Natural killer cell (primary cell): ENCODE measurements at regions not wholly inside any gene's neighbourhood (a gene's known extent, or its start where the extent isn't known, plus 50 kb on each side); places are given as distances from the start of the nearest gene placed in this dataset.

ENCODE experiments used
- ATAC-seq, 3 donors: fragments of 150-1000 bp in 2 of 3; fragments of 200-7000 bp in 1 of 3; cut with Tn5 transposase; 1 replicate in 1 of 3; 2 replicates in 2 of 3; pipeline ENCODE4 v1.10.0; 2021; ENCODE audit warnings: mild to moderate bottlenecking in 2 of 3, moderate library complexity in 2 of 3
- DNase-seq, 2 donors: peaks; one replicate each; pipeline versions ENCODE4 v3.0.0 to v3.0.0-alpha.2; 2013 to 2021; ENCODE audit warnings: mixed read lengths in 1 of 2
- H3K27ac ChIP-seq: one replicate; pipeline ENCODE4 v1.5.1; 2013; ENCODE audit warnings: mild to moderate bottlenecking, low read length
- H3K27me3 ChIP-seq: one replicate; pipeline ENCODE4 v1.6.1; 2013; ENCODE audit warnings: low read length; ENCODE audit not compliant: control insufficient read depth, insufficient read depth
- H3K36me3 ChIP-seq: one replicate; pipeline ENCODE4 v1.6.1; 2013; ENCODE audit warnings: low read length; ENCODE audit not compliant: control insufficient read depth, insufficient read depth
- H3K4me1 ChIP-seq: one replicate; pipeline ENCODE4 v1.6.1; 2013; ENCODE audit warnings: low read length; ENCODE audit not compliant: control insufficient read depth, insufficient read depth
- H3K4me3 ChIP-seq: one replicate; pipeline ENCODE4 v1.5.1; 2013; ENCODE audit warnings: low read length
- H3K9me3 ChIP-seq: one replicate; pipeline ENCODE4 v1.6.1; 2013; ENCODE audit warnings: low read length; ENCODE audit not compliant: control insufficient read depth, insufficient read depth
- H3K27ac Mint-ChIP-seq, 2 donors: one replicate each; pipeline ENCODE4 v1.8.0; 2022; ENCODE audit warnings: mild to moderate bottlenecking in 2 of 2, mixed read lengths in 2 of 2, moderate library complexity in 1 of 2
- H3K27me3 Mint-ChIP-seq, 2 donors: one replicate each; pipeline ENCODE4 v1.8.0; 2022; ENCODE audit warnings: low read depth in 2 of 2, mixed read lengths in 2 of 2
- H3K36me3 Mint-ChIP-seq: one replicate; pipeline ENCODE4 v1.8.0; 2022; ENCODE audit warnings: mixed read lengths
- H3K4me1 Mint-ChIP-seq, 2 donors: one replicate each; pipeline ENCODE4 v1.8.0; 2022; ENCODE audit warnings: mixed read lengths in 2 of 2
- H3K4me3 Mint-ChIP-seq: one replicate; pipeline ENCODE4 v1.8.0; 2022; ENCODE audit warnings: mild to moderate bottlenecking, moderate library complexity, mixed read lengths
- H3K9me3 Mint-ChIP-seq, 2 donors: one replicate each; pipeline ENCODE4 v1.8.0; 2022; ENCODE audit warnings: mixed read lengths in 2 of 2
- WGBS: methylation state at CpG from one replicate; pipeline ENCODE4 v1.1.7; 2013; ENCODE audit warnings: missing lambda C conversion rate; ENCODE audit not compliant: insufficient coverage; 5-methylcytosine and 5-hydroxymethylcytosine counted together
- intact Hi-C: fragments of 100-400 bp; cut with micrococcal nuclease; formaldehyde crosslinking; loops from one replicate; pipeline ENCODE4 v1.14.2; 2022
- TF ChIP-seq, protein P1 (sequence below): fragments of 200-600 bp; IDR thresholded peaks from one replicate; pipeline ENCODE4 v1.8.0; 2022; ENCODE audit warnings: antibody characterized with exemption

- WGBS, result 80% methylated on average over 1 of the region's 2 CpGs
- TF ChIP-seq, protein P1, sequence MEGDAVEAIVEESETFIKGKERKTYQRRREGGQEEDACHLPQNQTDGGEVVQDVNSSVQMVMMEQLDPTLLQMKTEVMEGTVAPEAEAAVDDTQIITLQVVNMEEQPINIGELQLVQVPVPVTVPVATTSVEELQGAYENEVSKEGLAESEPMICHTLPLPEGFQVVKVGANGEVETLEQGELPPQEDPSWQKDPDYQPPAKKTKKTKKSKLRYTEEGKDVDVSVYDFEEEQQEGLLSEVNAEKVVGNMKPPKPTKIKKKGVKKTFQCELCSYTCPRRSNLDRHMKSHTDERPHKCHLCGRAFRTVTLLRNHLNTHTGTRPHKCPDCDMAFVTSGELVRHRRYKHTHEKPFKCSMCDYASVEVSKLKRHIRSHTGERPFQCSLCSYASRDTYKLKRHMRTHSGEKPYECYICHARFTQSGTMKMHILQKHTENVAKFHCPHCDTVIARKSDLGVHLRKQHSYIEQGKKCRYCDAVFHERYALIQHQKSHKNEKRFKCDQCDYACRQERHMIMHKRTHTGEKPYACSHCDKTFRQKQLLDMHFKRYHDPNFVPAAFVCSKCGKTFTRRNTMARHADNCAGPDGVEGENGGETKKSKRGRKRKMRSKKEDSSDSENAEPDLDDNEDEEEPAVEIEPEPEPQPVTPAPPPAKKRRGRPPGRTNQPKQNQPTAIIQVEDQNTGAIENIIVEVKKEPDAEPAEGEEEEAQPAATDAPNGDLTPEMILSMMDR, result no peak
These were observed 590.4 kb downstream of the PDCD6IP start for GRCh38 chr3:34388830-34389229.

GRCh38 chr3:34394978-34395748 is 596.7 kb downstream of the PDCD6IP start:
- Mint-ChIP-seq H3K9me3 (peaks cover 0 to 5% of the 10 kb centered on the region in 2 donors), H3K36me3 (no peaks in the 10 kb centered on the region), H3K4me3 (no peak overlapping the region), H3K27ac (no peak overlapping the region), H3K4me1 (no peaks in the 10 kb centered on the region), H3K27me3 (no peaks in the 10 kb centered on the region)
- Histone ChIP-seq H3K4me1 (no peaks in the 10 kb centered on the region), H3K27me3 (no peaks in the 10 kb centered on the region), H3K9me3 (peaks cover 6% of the 10 kb centered on the region), H3K27ac (no peak overlapping the region), H3K4me3 (no peak overlapping the region), H3K36me3 (no peaks in the 10 kb centered on the region)
- TF ChIP-seq, protein P1, result no peak
- DNase-seq, result no peak
- ATAC-seq, result no peak
- intact Hi-C loops, result no loop called here
- 95% methylated on average over 2 of the region's 2 CpGs for WGBS

More at GRCh38 chr3:34388830-34389229, 590.4 kb downstream of the PDCD6IP start:
- H3K4me3 ChIP-seq, result no peak overlapping the region
- no peak overlapping the region for H3K27ac ChIP-seq
- H3K9me3 ChIP-seq, result no peaks in the 10 kb centered on the region
- peaks cover 0 to 4% of the 10 kb centered on the region in 2 donors for H3K9me3 Mint-ChIP-seq
- ATAC-seq (no peak), DNase-seq (no peak)
- H3K4me1 ChIP-seq, result no peaks in the 10 kb centered on the region
- H3K27ac Mint-ChIP-seq, result no peak overlapping the region
- H3K27me3 ChIP-seq, result no peaks in the 10 kb centered on the region
- no peaks in the 10 kb centered on the region for H3K36me3 ChIP-seq
- intact Hi-C loops, result no loop called here
- H3K4me3 Mint-ChIP-seq, result no peak overlapping the region
- no peaks in the 10 kb centered on the region for H3K4me1 Mint-ChIP-seq
- no peaks in the 10 kb centered on the region for H3K27me3 Mint-ChIP-seq
- H3K36me3 Mint-ChIP-seq, result no peaks in the 10 kb centered on the region

- Mint-ChIP-seq H3K4me1 (no peaks in the 10 kb centered on the region), H3K4me3 (no peak overlapping the region), H3K27me3 (no peaks in the 10 kb centered on the region), H3K9me3 (peaks cover 0 to 10% of the 10 kb centered on the region in 2 donors), H3K36me3 (no peaks in the 10 kb centered on the region), H3K27ac (no peak overlapping the region)
- Histone ChIP-seq H3K4me1 (no peaks in the 10 kb centered on the region), H3K27me3 (no peaks in the 10 kb centered on the region), H3K27ac (no peak overlapping the region), H3K9me3 (peaks cover 6% of the 10 kb centered on the region), H3K4me3 (no peak overlapping the region), H3K36me3 (no peaks in the 10 kb centered on the region)
- 78% methylated on average over 1 of the region's 1 CpG for whole genome bisulfite sequencing
- ATAC-seq, result no peak
- TF ChIP-seq, protein P1, result no peak
- DNase-seq, result no peak
- intact Hi-C loops, result no loop called here
These were observed 597.9 kb downstream of the PDCD6IP start for GRCh38 chr3:34396288-34396687.

GRCh38 chr3:34396956-34397355 is 598.5 kb downstream of the PDCD6IP start:
- ATAC-seq (no peak), DNase-seq (no peak)
- Histone ChIP-seq H3K4me3 (no peak overlapping the region), H3K36me3 (no peaks in the 10 kb centered on the region), H3K9me3 (peaks cover 6% of the 10 kb centered on the region), H3K4me1 (no peaks in the 10 kb centered on the region), H3K27me3 (no peaks in the 10 kb centered on the region), H3K27ac (no peak overlapping the region)
- intact Hi-C loops, result no loop called here
- no peaks in the 10 kb centered on the region for H3K4me1 Mint-ChIP-seq
- no peaks in the 10 kb centered on the region for H3K27me3 Mint-ChIP-seq
- no peak overlapping the region for H3K27ac Mint-ChIP-seq
- H3K4me3 Mint-ChIP-seq, result no peak overlapping the region
- H3K36me3 Mint-ChIP-seq, result no peaks in the 10 kb centered on the region
- peaks cover 0 to 13% of the 10 kb centered on the region in 2 donors for H3K9me3 Mint-ChIP-seq
- TF ChIP-seq, protein P1, result no peak
